Natural killer cell treated with Interleukin-12 subunit alpha and Interleukin-12 subunit beta and Interleukin-15 and Interleukin-18, amount 100 ng/mL, for 72 hours (primary cell): ENCODE measurements at regions not wholly inside any gene's neighbourhood (a gene's known extent, or its start where the extent isn't known, plus 50 kb on each side); places are given as distances from the start of the nearest gene placed in this dataset.

Experiments
- ATAC-seq, 2 donors: fragments of 150-1000 bp; cut with Tn5 transposase in 1 of 2; sonication (Bioruptor Pico), chemical (Tn5 transposase) in 1 of 2; 2 replicates each; pipeline ENCODE4 v1.10.0; 2021
- DNase-seq: peaks from one replicate; pipeline ENCODE4 v3.0.0; 2022; ENCODE audit warnings: low spot score
- H3K27ac Mint-ChIP-seq, 2 donors: 1 replicate in 1 of 2; 2 replicates in 1 of 2; pipeline ENCODE4 v1.8.0; 2022; ENCODE audit warnings: mixed read lengths in 2 of 2, mild to moderate bottlenecking in 1 of 2, moderate library complexity in 1 of 2
- H3K27me3 Mint-ChIP-seq, 2 donors: 1 replicate in 1 of 2; 2 replicates in 1 of 2; pipeline ENCODE4 v1.8.0; 2022; ENCODE audit warnings: mixed read lengths in 2 of 2
- H3K36me3 Mint-ChIP-seq: one replicate; pipeline ENCODE4 v1.8.0; 2022; ENCODE audit warnings: mixed read lengths
- H3K4me1 Mint-ChIP-seq, 2 donors: 1 replicate in 1 of 2; 2 replicates in 1 of 2; pipeline ENCODE4 v1.8.0; 2022; ENCODE audit warnings: low read depth in 2 of 2, mixed read lengths in 2 of 2, mild to moderate bottlenecking in 1 of 2
- H3K4me3 Mint-ChIP-seq: one replicate; pipeline ENCODE4 v1.8.0; 2022; ENCODE audit warnings: mixed read lengths
- H3K9me3 Mint-ChIP-seq: 2 replicates; pipeline ENCODE4 v1.8.0; 2022; ENCODE audit warnings: mixed read lengths

DNA sequence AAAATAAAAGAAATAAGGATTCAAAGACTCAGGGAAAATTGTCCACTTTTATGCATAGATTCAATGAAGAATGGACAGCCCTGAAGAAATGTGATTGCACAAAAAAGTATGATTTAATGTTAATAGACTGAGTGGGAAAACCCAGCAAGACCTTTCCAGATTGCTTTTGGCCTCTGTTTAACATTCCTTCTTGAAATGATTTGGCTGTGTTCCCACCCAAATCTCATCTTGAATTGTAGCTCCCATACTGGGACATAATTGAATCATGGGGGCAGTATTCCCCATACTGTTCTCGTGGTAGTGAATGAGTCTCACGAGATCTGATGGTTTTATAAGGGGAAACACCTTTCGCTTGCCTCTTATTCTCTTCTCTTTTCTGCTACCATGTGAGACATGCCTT lies 1316.9 kb upstream of the SEL1L start:
- Mint-ChIP-seq H3K4me1 (no peaks in the 10 kb centered on the region), H3K4me3 (no peak overlapping the region), H3K9me3 (peaks cover 11% of the 10 kb centered on the region), H3K36me3 (peaks cover 5% of the 10 kb centered on the region), H3K27me3 (no peaks in the 10 kb centered on the region), H3K27ac (no peak overlapping the region)
- no peak for DNase-seq
- ATAC-seq = no peak

DNA sequence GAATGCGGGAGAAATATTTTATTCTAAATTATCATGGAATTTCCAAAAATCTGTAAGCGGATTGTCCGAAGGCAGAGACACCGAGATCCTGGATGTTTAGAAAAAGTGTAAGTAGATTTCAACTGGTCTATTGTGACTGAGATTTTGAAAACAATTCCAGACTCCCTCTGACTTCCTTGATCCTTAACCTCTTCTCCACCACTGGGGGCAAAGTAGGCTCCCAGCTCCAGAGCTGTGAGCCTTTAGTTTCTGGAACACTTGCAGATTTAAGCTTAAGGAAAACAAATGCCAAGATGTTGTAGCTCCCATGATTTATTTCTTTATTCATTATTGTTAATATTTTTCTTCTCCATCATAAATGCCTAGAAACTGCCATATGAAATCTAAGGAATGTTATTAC lies 1320.5 kb upstream of the SEL1L start:
- H3K4me1 Mint-ChIP-seq = no peaks in the 10 kb centered on the region
- H3K27ac Mint-ChIP-seq = no peak overlapping the region
- peaks cover 20% of the 10 kb centered on the region for H3K9me3 Mint-ChIP-seq
- no peak overlapping the region for H3K4me3 Mint-ChIP-seq
- no peak for DNase-seq
- H3K27me3 Mint-ChIP-seq = no peaks in the 10 kb centered on the region
- H3K36me3 Mint-ChIP-seq = peaks cover 7% of the 10 kb centered on the region
- no peak for ATAC-seq

DNA sequence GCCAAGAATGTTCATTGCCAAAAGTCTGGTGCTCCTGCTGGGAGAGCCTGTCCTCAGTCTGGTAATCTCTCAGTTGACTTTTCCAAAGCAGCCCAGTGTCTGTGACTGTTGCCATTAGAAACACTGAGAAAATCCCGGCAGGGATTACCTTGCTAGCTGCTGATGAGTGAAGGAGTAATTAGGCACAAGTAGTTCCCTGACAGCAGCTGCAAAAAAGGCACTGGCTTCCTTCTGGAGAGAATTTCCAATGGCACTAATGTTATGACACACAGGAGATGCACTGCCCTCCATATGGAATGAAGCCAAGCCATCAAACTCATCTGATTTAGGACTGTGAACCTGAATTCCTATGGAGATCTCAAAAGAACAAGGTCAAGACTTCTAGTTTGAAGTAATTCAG lies 1321.2 kb upstream of the SEL1L start:
- Mint-ChIP-seq H3K27me3 (no peaks in the 10 kb centered on the region), H3K9me3 (peaks cover 14% of the 10 kb centered on the region), H3K36me3 (peaks cover 5% of the 10 kb centered on the region), H3K27ac (no peak overlapping the region), H3K4me3 (no peak overlapping the region), H3K4me1 (no peaks in the 10 kb centered on the region)
- ATAC-seq (no peak), DNase-seq (no peak)

DNA sequence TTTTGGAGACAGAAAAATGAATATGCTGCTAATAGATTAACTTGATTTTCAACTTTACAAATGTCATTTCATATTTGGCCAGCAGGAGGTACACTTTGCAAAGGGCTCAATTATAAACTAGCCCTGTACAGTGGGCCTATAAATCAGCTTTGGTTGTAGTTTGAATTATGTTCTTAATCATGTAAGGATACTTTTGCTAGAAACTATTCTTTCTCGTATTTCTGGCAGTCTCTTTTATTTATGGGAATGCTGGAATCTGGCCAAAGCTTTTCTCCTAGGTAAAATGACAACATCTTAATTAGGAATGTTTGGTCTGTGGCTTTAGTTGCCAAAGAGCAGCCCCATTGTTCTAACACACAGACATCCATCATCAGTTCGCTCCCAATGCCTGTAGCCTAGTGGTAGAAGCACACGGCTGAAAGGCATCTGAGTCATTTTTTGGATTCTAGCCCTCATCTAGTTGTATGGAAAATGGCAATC lies 1322.3 kb upstream of the SEL1L start:
- no peak overlapping the region for H3K4me3 Mint-ChIP-seq
- ATAC-seq (no peak), DNase-seq (no peak)
- no peaks in the 10 kb centered on the region for H3K4me1 Mint-ChIP-seq
- no peaks in the 10 kb centered on the region for H3K27me3 Mint-ChIP-seq
- H3K9me3 Mint-ChIP-seq = peaks cover 15% of the 10 kb centered on the region
- no peak overlapping the region for H3K27ac Mint-ChIP-seq
- H3K36me3 Mint-ChIP-seq = peaks cover 5% of the 10 kb centered on the region

DNA sequence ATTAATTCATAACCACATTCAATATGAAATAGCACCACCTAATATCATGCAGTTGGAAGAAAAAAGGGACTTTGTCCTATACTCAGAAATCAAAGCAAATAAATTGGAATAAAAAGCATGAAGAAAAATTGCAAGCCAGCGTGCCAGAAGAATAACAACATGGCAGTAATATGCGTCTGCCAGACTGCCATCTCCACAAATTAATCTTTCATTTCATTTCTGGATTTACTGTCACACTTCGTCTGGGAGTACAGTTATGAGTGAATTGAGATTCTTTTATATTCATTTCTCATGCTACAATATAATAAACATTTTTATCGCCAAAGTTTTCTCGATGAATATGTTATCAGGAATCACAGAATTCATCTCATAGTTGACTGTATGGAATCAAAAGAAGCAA lies 1327.7 kb upstream of the SEL1L start:
- DNase-seq (no peak), ATAC-seq (no peak)
- Mint-ChIP-seq H3K4me1 (no peaks in the 10 kb centered on the region), H3K27me3 (no peaks in the 10 kb centered on the region), H3K9me3 (peaks cover 25% of the 10 kb centered on the region), H3K4me3 (no peak overlapping the region), H3K36me3 (peaks cover 5% of the 10 kb centered on the region), H3K27ac (no peak overlapping the region)

DNA sequence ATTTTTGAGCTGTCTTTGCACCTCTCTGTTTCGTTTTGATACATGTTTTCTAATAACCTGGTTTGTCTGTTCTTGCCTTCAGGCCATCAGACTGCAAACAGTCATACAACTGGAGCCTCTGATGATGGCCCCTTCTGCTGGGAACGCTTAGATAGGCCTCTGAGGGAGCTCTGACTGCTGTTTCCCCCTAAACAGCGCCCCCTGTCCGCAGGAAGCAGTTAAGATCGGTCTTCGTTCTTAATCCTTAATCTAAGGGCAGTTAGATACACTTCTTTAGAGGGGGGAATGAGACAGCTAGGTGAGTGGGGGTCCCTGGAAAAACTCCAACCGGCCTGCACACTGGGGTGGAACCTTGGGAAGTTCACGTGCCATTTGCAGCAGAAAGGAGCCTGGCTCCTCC lies 1338.8 kb upstream of the SEL1L start:
- H3K4me3 Mint-ChIP-seq = no peak overlapping the region
- H3K9me3 Mint-ChIP-seq = peaks cover 13% of the 10 kb centered on the region
- H3K36me3 Mint-ChIP-seq = no peaks in the 10 kb centered on the region
- no peak overlapping the region for H3K27ac Mint-ChIP-seq
- DNase-seq = no peak
- ATAC-seq = no peak
- H3K27me3 Mint-ChIP-seq = no peaks in the 10 kb centered on the region
- H3K4me1 Mint-ChIP-seq = no peaks in the 10 kb centered on the region

DNA sequence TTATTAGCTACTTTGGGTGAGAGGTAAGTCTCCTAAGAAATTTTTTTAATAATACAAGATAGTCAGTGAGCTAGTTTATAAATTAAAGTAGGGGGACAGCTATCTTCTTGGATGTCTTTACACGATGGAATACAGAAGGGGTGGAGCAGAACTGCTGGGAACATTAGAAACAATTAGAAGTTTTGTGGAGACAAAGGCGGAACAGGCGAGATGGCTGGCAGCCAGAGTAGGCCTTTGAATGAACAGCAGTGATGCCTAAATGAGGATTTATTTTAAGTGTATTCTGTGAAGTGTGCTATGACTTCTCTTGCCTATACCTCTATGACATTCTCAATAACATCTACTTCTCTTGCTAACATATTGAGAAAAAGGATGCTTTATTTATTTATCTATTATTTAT lies 1345.3 kb upstream of the SEL1L start:
- Mint-ChIP-seq H3K36me3 (no peaks in the 10 kb centered on the region), H3K9me3 (peaks cover 15% of the 10 kb centered on the region), H3K4me1 (no peaks in the 10 kb centered on the region), H3K4me3 (no peak overlapping the region), H3K27me3 (no peaks in the 10 kb centered on the region), H3K27ac (no peak overlapping the region)
- no peak for DNase-seq
- ATAC-seq = no peak

DNA sequence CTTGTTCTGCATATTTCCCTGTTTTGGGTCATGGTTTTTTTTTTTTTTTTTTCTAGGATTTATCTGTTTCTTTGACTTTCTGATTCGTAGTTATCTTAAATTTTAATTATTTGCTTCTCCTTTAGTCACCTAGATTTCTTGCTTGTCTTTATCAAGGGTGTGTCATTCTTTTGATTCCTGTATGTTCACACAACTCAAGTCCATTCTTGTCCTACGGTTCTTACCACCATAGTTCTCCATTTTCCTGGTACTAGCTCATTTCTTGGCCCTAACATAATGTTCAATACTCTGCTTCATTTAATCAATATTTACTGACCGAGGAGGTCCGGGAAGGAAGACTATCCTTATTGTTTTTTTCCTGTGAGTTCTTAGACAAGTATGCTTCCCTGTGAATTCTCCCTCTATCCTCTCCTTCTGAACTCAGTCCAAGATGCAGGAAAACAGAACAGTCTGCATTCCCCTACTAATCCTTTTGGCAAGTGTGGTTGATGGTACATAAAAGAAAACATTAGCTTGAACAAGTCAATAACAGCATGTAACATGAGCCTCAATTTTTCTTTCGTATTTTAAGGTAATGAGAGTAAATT lies 1346.4 kb upstream of the SEL1L start:
- Mint-ChIP-seq H3K4me1 (no peaks in the 10 kb centered on the region), H3K27ac (no peak overlapping the region), H3K4me3 (no peak overlapping the region), H3K36me3 (no peaks in the 10 kb centered on the region), H3K27me3 (no peaks in the 10 kb centered on the region), H3K9me3 (peaks cover 15% of the 10 kb centered on the region)
- ATAC-seq (no peak), DNase-seq (no peak)

DNA sequence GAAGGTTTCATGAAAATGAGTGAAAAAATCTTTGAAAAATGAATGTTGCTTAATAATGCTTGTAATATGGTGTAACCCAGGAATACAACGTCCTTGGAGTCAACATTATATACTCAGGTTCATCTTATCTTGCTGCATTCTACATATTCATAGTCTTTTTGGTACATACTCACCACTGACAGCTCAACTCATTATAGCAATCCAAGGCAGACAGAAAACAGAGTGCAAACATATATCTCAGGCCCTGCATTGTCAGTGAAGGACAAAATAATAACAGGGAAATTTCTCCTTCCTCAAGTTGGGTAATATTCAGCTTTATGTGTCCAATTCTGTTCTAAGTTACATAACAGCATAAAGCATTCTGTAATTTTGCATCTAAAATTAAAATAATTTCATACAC lies 1353.0 kb upstream of the SEL1L start:
- no peaks in the 10 kb centered on the region for H3K27me3 Mint-ChIP-seq

DNA sequence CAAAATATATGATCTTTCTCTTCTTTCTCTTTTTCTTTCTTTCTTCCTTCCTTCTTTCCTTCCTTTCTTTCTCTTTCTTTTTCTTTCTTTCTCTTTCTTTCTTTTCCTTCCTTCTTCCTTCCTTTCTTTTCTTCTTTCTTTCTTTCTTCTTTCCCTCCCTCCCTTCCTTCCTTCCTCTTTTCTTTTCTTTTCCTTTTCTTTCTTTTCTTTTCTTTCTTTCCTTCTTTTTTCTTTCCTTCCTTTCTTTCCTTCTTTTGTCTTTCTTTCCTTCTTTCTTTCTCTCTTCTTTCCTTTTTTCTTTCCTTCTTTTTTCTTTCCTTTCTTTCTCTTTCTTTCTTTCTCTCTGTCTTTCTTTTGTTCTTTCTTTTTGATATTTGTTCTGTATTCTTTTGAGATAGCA lies 1356.0 kb upstream of the SEL1L start:
- Mint-ChIP-seq H3K9me3 (peaks cover 20% of the 10 kb centered on the region), H3K27me3 (no peaks in the 10 kb centered on the region)

More for the DNA sequence above, 1353.0 kb upstream of the SEL1L start:
- H3K36me3 Mint-ChIP-seq = peaks cover 12% of the 10 kb centered on the region
- DNase-seq = no peak
- peaks cover 24% of the 10 kb centered on the region for H3K9me3 Mint-ChIP-seq
- no peaks in the 10 kb centered on the region for H3K4me1 Mint-ChIP-seq
- ATAC-seq = no peak
- H3K4me3 Mint-ChIP-seq = no peak overlapping the region
- no peak overlapping the region for H3K27ac Mint-ChIP-seq

DNA sequence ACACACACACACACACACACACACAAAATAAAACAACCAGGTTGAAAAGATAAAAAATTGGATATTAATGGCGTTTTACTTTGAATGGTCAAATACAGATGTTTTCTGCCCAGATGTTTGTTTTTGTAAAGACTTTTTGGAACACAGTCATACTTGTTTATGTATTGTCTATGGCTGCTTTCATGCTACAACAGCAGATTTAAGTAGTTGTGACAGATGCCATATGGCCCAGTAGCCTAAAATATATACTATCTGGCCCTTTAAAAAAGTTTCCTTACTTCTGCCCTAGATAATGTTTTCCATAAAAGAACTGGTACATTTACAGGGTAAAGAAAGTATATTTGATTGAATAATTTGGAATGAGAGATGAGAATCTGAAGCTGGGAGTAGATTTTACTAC lies 1362.8 kb upstream of the SEL1L start:
- H3K27ac Mint-ChIP-seq = no peak overlapping the region
- no peak for DNase-seq
- ATAC-seq = no peak
- H3K27me3 Mint-ChIP-seq = no peaks in the 10 kb centered on the region
- H3K4me3 Mint-ChIP-seq = no peak overlapping the region
- no peaks in the 10 kb centered on the region for H3K4me1 Mint-ChIP-seq
- H3K9me3 Mint-ChIP-seq = peaks cover 7% of the 10 kb centered on the region
- peaks cover 9% of the 10 kb centered on the region for H3K36me3 Mint-ChIP-seq

More for the DNA sequence above, 1356.0 kb upstream of the SEL1L start:
- H3K36me3 Mint-ChIP-seq = peaks cover 16% of the 10 kb centered on the region
- no peak for ATAC-seq
- no peak overlapping the region for H3K27ac Mint-ChIP-seq
- DNase-seq = no peak
- no peak overlapping the region for H3K4me3 Mint-ChIP-seq
- H3K4me1 Mint-ChIP-seq = no peaks in the 10 kb centered on the region

DNA sequence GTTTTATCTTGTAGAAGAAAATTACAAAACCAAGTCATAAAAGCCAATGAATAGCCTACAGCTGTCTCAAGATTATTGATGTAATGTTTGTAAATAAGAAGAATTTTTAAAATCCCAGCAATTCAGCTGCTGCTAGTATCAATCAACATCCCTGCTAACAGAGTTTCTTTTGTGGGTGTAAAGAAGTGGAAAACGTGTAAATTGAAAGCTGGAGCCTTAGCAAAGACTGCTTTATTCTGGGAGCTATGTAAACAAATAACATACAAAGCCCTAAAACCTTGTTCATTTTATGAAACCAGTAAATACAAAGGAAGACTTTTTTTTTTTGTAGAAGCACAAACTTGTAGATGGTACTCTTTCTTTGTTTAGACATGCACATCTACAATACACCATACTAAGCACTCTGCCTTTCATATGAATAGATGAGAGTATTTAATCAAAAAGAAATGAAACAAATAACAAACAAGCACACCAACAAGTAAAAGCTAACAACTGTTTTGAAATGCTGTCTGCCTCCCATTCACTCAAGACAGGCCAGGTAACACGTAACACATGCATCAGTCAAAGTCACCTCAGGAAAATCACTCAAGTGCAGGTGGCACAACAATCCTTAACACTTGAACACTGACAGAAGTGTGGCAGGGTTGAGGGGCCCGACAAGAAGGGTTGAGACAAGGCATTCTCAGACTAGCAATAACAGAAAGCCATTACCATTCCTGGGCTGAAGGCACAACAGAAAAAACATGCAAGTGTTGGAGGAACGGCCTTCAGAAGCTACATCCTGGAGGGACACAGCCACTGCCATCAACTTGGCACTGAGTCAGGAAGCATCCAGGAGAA lies 1364.0 kb upstream of the SEL1L start:
- H3K27ac Mint-ChIP-seq = no peak overlapping the region
- peaks cover 5% of the 10 kb centered on the region for H3K36me3 Mint-ChIP-seq
- no peak for ATAC-seq

DNA sequence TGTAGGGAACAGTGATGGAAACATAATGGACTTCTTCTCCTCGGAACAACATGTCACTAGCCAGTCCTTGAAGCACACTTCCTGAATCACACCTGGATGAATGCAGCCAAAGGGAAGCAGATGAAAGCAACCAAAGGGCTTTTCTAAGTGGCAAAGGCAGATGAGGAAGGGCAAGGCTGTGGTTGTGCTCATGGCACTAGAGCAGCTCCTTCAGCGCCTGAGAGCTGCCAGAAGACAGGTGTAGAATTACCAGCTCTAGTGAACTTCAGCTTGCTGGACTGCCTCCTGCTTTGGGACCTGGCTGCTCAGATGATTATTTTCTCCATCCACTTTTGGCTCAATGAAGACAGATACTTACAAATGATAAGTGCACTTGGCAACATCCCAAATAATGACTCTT lies 1372.1 kb upstream of the SEL1L start:
- Mint-ChIP-seq H3K4me1 (no peaks in the 10 kb centered on the region), H3K9me3 (peaks cover 32% of the 10 kb centered on the region), H3K4me3 (no peak overlapping the region), H3K27me3 (no peaks in the 10 kb centered on the region), H3K36me3 (peaks cover 8% of the 10 kb centered on the region), H3K27ac (no peak overlapping the region)
- DNase-seq = no peak
- ATAC-seq = no peak

More for the DNA sequence above, 1364.0 kb upstream of the SEL1L start:
- Mint-ChIP-seq H3K4me1 (no peaks in the 10 kb centered on the region), H3K27me3 (no peaks in the 10 kb centered on the region), H3K4me3 (no peak overlapping the region), H3K9me3 (peaks cover 8% of the 10 kb centered on the region)
- DNase-seq = no peak

DNA sequence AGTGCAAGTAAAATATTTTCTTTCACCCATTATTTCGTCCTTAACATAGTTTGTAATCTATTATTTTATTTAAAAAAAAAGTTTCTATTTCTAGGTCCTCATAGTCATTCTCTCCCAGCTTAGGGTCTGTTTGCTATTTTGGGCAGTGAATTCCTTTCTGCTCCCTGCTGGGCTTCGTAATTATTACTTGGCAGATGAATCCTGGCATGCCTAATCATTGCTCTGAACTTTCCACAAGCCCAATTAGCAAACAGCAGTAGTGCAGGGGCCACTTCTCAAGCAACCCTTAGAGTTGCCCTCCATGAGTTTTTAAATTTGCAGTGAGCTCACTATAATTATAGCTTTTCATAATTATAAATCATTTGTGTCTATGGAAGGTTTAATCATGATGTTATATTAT lies 1378.3 kb upstream of the SEL1L start:
- H3K4me3 Mint-ChIP-seq = no peak overlapping the region
- no peak for DNase-seq
- no peak overlapping the region for H3K27ac Mint-ChIP-seq
- H3K27me3 Mint-ChIP-seq = no peaks in the 10 kb centered on the region
- peaks cover 28% of the 10 kb centered on the region for H3K9me3 Mint-ChIP-seq
- H3K36me3 Mint-ChIP-seq = peaks cover 8% of the 10 kb centered on the region
- no peaks in the 10 kb centered on the region for H3K4me1 Mint-ChIP-seq
- no peak for ATAC-seq
